CD4-positive, alpha-beta T cell (primary cell): ENCODE measurements at regions not wholly inside any gene's neighbourhood (a gene's known extent, or its start where the extent isn't known, plus 50 kb on each side); places are given as distances from the start of the nearest gene placed in this dataset.

ENCODE experiments used
- ATAC-seq: fragments of 200-7000 bp; cut with Tn5 transposase; one replicate; pipeline ENCODE4 v1.10.0; 2022; ENCODE audit warnings: mild to moderate bottlenecking; ENCODE audit not compliant: poor library complexity
- CTCF ChIA-PET: fragments of 350-600 bp; sonication (Branson Sonifier 250); formaldehyde crosslinking; loops from one replicate; lab custom pipeline; 2021; ENCODE audit warnings: antibody characterized with exemption, inconsistent platforms; lab: Charles Lee
- POLR2A ChIA-PET: fragments of 350-600 bp; sonication (Branson Sonifier 250); formaldehyde crosslinking; loops from one replicate; lab custom pipeline; 2021; ENCODE audit warnings: antibody characterized with exemption, inconsistent platforms; lab: Charles Lee
- DNase-seq, 14 experiments: peaks; one replicate each; pipeline ENCODE4 v3.0.0-alpha.2; 2013 to 2020; ENCODE audit warnings: mixed read lengths in 2 of 14
- H3K27ac ChIP-seq, 2 donors: one replicate each; pipeline versions ENCODE4 v1.5.1 to v1.7.0; 2013; ENCODE audit warnings: low read length in 2 of 2, low read depth in 1 of 2, mild to moderate bottlenecking in 1 of 2
- H3K27me3 ChIP-seq, 2 experiments: 1 replicate in 1 of 2; 2 replicates in 1 of 2; pipeline versions ENCODE4 v1.6.1 to v1.7.0; 2013; ENCODE audit warnings: low read length in 2 of 2, control low read depth in 1 of 2, mild to moderate bottlenecking in 1 of 2, moderate library complexity in 1 of 2; ENCODE audit not compliant: insufficient read depth in 2 of 2, control insufficient read depth in 1 of 2
- H3K36me3 ChIP-seq: one replicate; pipeline ENCODE4 v1.6.1; 2013; ENCODE audit warnings: low read length, control low read depth; ENCODE audit not compliant: insufficient read depth
- H3K4me1 ChIP-seq: one replicate; pipeline ENCODE4 v1.6.1; 2013; ENCODE audit warnings: low read length, control low read depth; ENCODE audit not compliant: insufficient read depth
- H3K4me3 ChIP-seq: one replicate; pipeline ENCODE4 v1.5.1; 2013; ENCODE audit warnings: mild to moderate bottlenecking, low read length, moderate library complexity
- H3K9me3 ChIP-seq, 2 experiments: 1 replicate in 1 of 2; 2 replicates in 1 of 2; pipeline versions ENCODE4 v1.6.1 to v1.7.0; 2013; ENCODE audit warnings: low read length in 2 of 2, mild to moderate bottlenecking in 2 of 2, control low read depth in 1 of 2, moderate library complexity in 1 of 2; ENCODE audit not compliant: control insufficient read depth in 1 of 2, insufficient read depth in 1 of 2
- H3K27ac Mint-ChIP-seq: one replicate; pipeline ENCODE4 v1.8.0; 2020; ENCODE audit warnings: mixed read lengths
- H3K27me3 Mint-ChIP-seq: one replicate; pipeline ENCODE4 v1.8.0; 2021; ENCODE audit warnings: mixed read lengths
- H3K36me3 Mint-ChIP-seq: one replicate; pipeline ENCODE4 v1.8.0; 2021; ENCODE audit warnings: low read depth, mixed read lengths
- H3K4me1 Mint-ChIP-seq: one replicate; pipeline ENCODE4 v1.8.0; 2021; ENCODE audit warnings: low read depth, mixed read lengths
- H3K4me3 Mint-ChIP-seq: one replicate; pipeline ENCODE4 v1.8.0; 2020; ENCODE audit warnings: mild to moderate bottlenecking, mixed read lengths
- H3K9me3 Mint-ChIP-seq: one replicate; pipeline ENCODE4 v1.8.0; 2020; ENCODE audit warnings: mixed read lengths
- intact Hi-C, 2 experiments: fragments of 100-400 bp; cut with DNase I in 1 of 2; cut with micrococcal nuclease in 1 of 2; formaldehyde crosslinking; loops; one replicate each; pipeline versions ENCODE4 v1.15.1 to v1.9.0; 2023 to 2025; cut with DNase I, micrococcal nuclease
- TF ChIP-seq, protein P1 (sequence below): fragments of 200-600 bp; IDR thresholded peaks from one replicate; pipeline ENCODE4 v1.8.0; 2022; ENCODE audit warnings: antibody characterized with exemption, mild to moderate bottlenecking

DNA sequence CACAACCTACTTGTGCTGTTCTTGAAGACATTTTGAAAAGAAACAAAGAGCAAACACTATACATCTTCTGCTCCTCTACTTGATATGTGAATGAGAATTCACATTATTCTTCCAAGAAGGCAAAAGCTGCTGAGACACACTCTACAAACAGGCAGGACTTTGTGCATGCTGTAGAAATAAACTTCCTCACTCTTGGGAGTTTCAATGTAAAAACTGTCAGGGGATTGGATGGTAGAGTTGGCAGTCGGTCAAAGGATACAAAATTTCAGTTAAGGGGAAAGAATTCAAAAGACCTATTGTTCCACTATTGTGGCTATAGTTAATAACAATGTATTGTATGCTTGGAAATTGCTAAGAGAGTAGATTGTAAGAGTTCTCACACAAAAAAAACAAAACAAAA is 196.3 kb downstream of the MC4R start:
- TF ChIP-seq, protein P1, sequence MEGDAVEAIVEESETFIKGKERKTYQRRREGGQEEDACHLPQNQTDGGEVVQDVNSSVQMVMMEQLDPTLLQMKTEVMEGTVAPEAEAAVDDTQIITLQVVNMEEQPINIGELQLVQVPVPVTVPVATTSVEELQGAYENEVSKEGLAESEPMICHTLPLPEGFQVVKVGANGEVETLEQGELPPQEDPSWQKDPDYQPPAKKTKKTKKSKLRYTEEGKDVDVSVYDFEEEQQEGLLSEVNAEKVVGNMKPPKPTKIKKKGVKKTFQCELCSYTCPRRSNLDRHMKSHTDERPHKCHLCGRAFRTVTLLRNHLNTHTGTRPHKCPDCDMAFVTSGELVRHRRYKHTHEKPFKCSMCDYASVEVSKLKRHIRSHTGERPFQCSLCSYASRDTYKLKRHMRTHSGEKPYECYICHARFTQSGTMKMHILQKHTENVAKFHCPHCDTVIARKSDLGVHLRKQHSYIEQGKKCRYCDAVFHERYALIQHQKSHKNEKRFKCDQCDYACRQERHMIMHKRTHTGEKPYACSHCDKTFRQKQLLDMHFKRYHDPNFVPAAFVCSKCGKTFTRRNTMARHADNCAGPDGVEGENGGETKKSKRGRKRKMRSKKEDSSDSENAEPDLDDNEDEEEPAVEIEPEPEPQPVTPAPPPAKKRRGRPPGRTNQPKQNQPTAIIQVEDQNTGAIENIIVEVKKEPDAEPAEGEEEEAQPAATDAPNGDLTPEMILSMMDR = no peak
- H3K27me3 ChIP-seq = no peaks in the 10 kb centered on the region
- H3K36me3 Mint-ChIP-seq = no peaks in the 10 kb centered on the region
- no peak overlapping the region for H3K27ac Mint-ChIP-seq
- ChIA-PET POLR2A (no interaction called here), CTCF (no interaction called here)
- no peaks in the 10 kb centered on the region for H3K36me3 ChIP-seq
- H3K4me3 ChIP-seq = no peak overlapping the region
- no peaks in the 10 kb centered on the region for H3K27me3 Mint-ChIP-seq
- peaks cover 0 to 3% of the 10 kb centered on the region in 2 experiments for H3K9me3 ChIP-seq
- no peaks in the 10 kb centered on the region for H3K9me3 Mint-ChIP-seq
- no peak overlapping the region for H3K4me3 Mint-ChIP-seq
- intact Hi-C loops = no loop called here
- no peak for DNase-seq
- no peak for ATAC-seq
- H3K4me1 Mint-ChIP-seq = no peaks in the 10 kb centered on the region
- no peaks in the 10 kb centered on the region for H3K4me1 ChIP-seq
- H3K27ac ChIP-seq = no peak overlapping the region

DNA sequence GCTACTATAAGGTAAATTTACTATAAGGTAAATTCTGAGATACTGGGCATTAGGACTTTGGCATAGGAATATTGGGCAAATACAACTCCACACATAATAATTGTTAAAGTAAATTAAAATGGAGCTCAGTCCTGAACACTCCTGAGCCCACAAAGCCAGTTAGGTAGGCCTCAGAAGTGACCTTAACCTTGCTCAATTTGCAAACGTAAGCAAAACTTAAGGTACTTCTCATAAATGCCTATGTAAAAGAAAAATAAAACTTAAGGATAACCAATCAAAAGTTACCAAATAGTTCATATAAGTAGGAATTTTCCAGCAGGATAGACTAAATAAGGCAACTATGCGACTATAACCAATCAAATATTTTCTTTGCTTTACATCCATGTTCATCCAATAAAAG is 197.7 kb downstream of the MC4R start:
- ATAC-seq (no peak), DNase-seq (no peak)
- Mint-ChIP-seq H3K27me3 (no peaks in the 10 kb centered on the region), H3K4me1 (no peaks in the 10 kb centered on the region), H3K27ac (no peak overlapping the region), H3K4me3 (no peak overlapping the region), H3K36me3 (no peaks in the 10 kb centered on the region), H3K9me3 (no peaks in the 10 kb centered on the region)
- Histone ChIP-seq H3K9me3 (peaks cover 0 to 3% of the 10 kb centered on the region in 2 experiments), H3K36me3 (no peaks in the 10 kb centered on the region), H3K27ac (no peak overlapping the region), H3K4me1 (no peaks in the 10 kb centered on the region), H3K27me3 (no peaks in the 10 kb centered on the region), H3K4me3 (no peak overlapping the region)
- TF ChIP-seq, protein P1 = no peak
- intact Hi-C loops = no loop called here
- ChIA-PET POLR2A (no interaction called here), CTCF (no interaction called here)

DNA sequence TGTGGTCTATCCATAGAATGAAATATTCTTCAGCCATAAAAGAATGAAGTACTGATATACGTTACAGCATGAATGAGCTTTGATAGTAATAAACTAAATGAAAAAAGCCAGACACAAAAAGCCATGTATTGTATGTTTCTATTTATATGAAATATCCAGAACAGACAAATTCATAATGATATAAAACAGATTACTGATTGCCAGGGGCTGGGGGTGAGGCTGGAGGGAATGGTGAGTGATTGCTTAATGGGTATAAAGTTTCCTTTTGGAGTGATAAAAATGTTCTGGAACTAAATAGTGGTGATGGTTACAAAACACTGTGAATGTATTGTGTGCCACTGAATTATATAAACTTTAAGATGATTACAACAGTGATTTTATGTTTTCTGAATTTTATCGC is 200.5 kb downstream of the MC4R start:
- no peaks in the 10 kb centered on the region for H3K9me3 Mint-ChIP-seq
- Histone ChIP-seq H3K36me3 (no peaks in the 10 kb centered on the region), H3K4me3 (no peak overlapping the region), H3K27ac (no peak overlapping the region), H3K4me1 (no peaks in the 10 kb centered on the region), H3K27me3 (no peaks in the 10 kb centered on the region), H3K9me3 (no peaks in the 10 kb centered on the region)
- ATAC-seq (no peak), DNase-seq (no peak)
- H3K36me3 Mint-ChIP-seq = no peaks in the 10 kb centered on the region
- no peak overlapping the region for H3K4me3 Mint-ChIP-seq
- ChIA-PET CTCF (no interaction called here), POLR2A (no interaction called here)
- H3K27ac Mint-ChIP-seq = no peak overlapping the region
- intact Hi-C loops = no loop called here
- TF ChIP-seq, protein P1 = no peak
- H3K4me1 Mint-ChIP-seq = no peaks in the 10 kb centered on the region
- H3K27me3 Mint-ChIP-seq = no peaks in the 10 kb centered on the region
